Astrocyte (in vitro differentiated cells and primary cell): ENCODE measurements at regions not wholly inside any gene's neighbourhood (a gene's known extent, or its start where the extent isn't known, plus 50 kb on each side); places are given as distances from the start of the nearest gene placed in this dataset.

Experiments
- DNase-seq: peaks from one replicate; pipeline ENCODE4 v3.0.0-alpha.2; 2010; ENCODE audit warnings: low read depth
- FAIRE-seq: peaks from 2 replicates; lab custom pipeline; 2011; peaks lifted over from hg19 to GRCh38; lab: Jason Lieb, UNC
- H2AFZ ChIP-seq: 2 replicates; pipeline ENCODE4 v1.6.0; 2012; ENCODE audit warnings: low read depth, low read length, inconsistent platforms
- H3K27ac ChIP-seq: 2 replicates; pipeline ENCODE4 v1.5.1; 2011; ENCODE audit warnings: low read depth, low read length, inconsistent platforms
- H3K27me3 ChIP-seq: 2 replicates; pipeline ENCODE4 v1.6.0; 2011; ENCODE audit warnings: low read length, inconsistent platforms; ENCODE audit not compliant: insufficient read depth
- H3K36me3 ChIP-seq: 2 replicates; pipeline ENCODE4 v1.5.1; 2011; ENCODE audit warnings: low read length, inconsistent platforms; ENCODE audit not compliant: insufficient read depth
- H3K4me1 ChIP-seq: 2 replicates; pipeline ENCODE4 v1.5.1; 2011; ENCODE audit warnings: low read length, inconsistent platforms; ENCODE audit not compliant: insufficient read depth
- H3K4me2 ChIP-seq: 2 replicates; pipeline ENCODE4 v1.6.0; 2012; ENCODE audit warnings: low read length, inconsistent platforms
- H3K4me3 ChIP-seq: 2 replicates; pipeline ENCODE4 v1.5.1; 2011; ENCODE audit warnings: low read depth, mild to moderate bottlenecking, low read length, inconsistent platforms; ENCODE audit not compliant: insufficient read depth
- H3K79me2 ChIP-seq: 2 replicates; pipeline ENCODE4 v1.6.0; 2012; ENCODE audit warnings: mild to moderate bottlenecking, low read length, inconsistent platforms; ENCODE audit not compliant: insufficient read depth
- H3K9ac ChIP-seq: 2 replicates; pipeline ENCODE4 v1.6.0; 2012; ENCODE audit warnings: mild to moderate bottlenecking, low read length, inconsistent platforms
- H3K9me3 ChIP-seq: 2 replicates; pipeline ENCODE4 v1.5.1; 2012; ENCODE audit warnings: low read depth, mild to moderate bottlenecking, low read length, inconsistent platforms; ENCODE audit not compliant: insufficient read depth
- H4K20me1 ChIP-seq: 2 replicates; pipeline ENCODE4 v1.6.0; 2012; ENCODE audit warnings: low read length, inconsistent platforms; ENCODE audit not compliant: insufficient read depth
- H3K27ac Mint-ChIP-seq: one replicate; pipeline ENCODE4 v1.8.0; 2021; ENCODE audit warnings: mild to moderate bottlenecking, mixed read lengths; ENCODE audit not compliant: unreplicated experiment
- H3K27me3 Mint-ChIP-seq: one replicate; pipeline ENCODE4 v1.8.0; 2021; ENCODE audit warnings: low read depth, mixed read lengths; ENCODE audit not compliant: unreplicated experiment
- H3K36me3 Mint-ChIP-seq: one replicate; pipeline ENCODE4 v1.8.0; 2021; ENCODE audit warnings: low read depth, mixed read lengths; ENCODE audit not compliant: unreplicated experiment
- H3K4me1 Mint-ChIP-seq: one replicate; pipeline ENCODE4 v1.8.0; 2021; ENCODE audit warnings: low read depth, mixed read lengths; ENCODE audit not compliant: unreplicated experiment
- H3K4me3 Mint-ChIP-seq: one replicate; pipeline ENCODE4 v1.8.0; 2021; ENCODE audit warnings: mild to moderate bottlenecking, moderate library complexity, mixed read lengths; ENCODE audit not compliant: unreplicated experiment
- H3K9me3 Mint-ChIP-seq: one replicate; pipeline ENCODE4 v1.8.0; 2021; ENCODE audit warnings: mild to moderate bottlenecking, mixed read lengths; ENCODE audit not compliant: unreplicated experiment
- EZH2 ChIP-seq: IDR thresholded peaks from 2 replicates; pipeline ENCODE4 v1.6.1; 2012; ENCODE audit warnings: mild to moderate bottlenecking, low read length, inconsistent platforms; ENCODE audit not compliant: insufficient read depth
- TF ChIP-seq, protein P1 (sequence below): IDR thresholded peaks from 2 replicates; pipeline ENCODE4 v1.5.1; 2011; ENCODE audit warnings: low read depth, mild to moderate bottlenecking, inconsistent platforms, low read length, moderate library complexity; ENCODE audit not compliant: insufficient read depth

DNA sequence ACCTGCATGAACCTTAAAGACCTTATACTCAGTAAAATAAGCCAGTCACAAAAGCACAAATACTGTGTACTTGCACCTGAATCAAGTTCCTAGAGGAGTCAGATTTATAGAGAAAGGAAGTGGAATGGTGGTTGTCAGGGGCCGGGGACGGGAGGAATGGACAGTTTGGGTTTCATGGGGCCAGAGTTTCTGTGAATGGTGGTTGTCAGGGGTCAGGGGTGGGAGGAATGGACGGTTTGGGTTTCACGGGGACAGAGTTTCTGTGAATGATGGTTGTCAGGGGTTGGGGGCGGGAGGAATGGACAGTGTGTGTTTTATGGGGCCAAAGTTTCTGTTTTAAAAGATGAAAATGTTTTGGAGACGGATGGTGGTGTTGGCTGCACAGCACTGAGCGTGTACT, 260.0 kb upstream of the MKI67 start:
- Histone ChIP-seq H2AFZ (no peak overlapping the region), H3K9me3 (peaks cover 10% of the 10 kb centered on the region), H3K27me3 (no peaks in the 10 kb centered on the region), H3K4me2 (no peak overlapping the region), H3K79me2 (no peaks in the 10 kb centered on the region), H3K4me3 (no peak overlapping the region), H3K9ac (no peak overlapping the region), H3K27ac (no peak overlapping the region), H3K4me1 (no peaks in the 10 kb centered on the region), H3K36me3 (no peaks in the 10 kb centered on the region), H4K20me1 (no peaks in the 10 kb centered on the region)
- DNase-seq (no peak), FAIRE-seq (no peak)
- TF ChIP-seq, protein P1, sequence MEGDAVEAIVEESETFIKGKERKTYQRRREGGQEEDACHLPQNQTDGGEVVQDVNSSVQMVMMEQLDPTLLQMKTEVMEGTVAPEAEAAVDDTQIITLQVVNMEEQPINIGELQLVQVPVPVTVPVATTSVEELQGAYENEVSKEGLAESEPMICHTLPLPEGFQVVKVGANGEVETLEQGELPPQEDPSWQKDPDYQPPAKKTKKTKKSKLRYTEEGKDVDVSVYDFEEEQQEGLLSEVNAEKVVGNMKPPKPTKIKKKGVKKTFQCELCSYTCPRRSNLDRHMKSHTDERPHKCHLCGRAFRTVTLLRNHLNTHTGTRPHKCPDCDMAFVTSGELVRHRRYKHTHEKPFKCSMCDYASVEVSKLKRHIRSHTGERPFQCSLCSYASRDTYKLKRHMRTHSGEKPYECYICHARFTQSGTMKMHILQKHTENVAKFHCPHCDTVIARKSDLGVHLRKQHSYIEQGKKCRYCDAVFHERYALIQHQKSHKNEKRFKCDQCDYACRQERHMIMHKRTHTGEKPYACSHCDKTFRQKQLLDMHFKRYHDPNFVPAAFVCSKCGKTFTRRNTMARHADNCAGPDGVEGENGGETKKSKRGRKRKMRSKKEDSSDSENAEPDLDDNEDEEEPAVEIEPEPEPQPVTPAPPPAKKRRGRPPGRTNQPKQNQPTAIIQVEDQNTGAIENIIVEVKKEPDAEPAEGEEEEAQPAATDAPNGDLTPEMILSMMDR, result no peak
- TF ChIP-seq EZH2, result no peak
- Mint-ChIP-seq H3K4me1 (no peaks in the 10 kb centered on the region), H3K36me3 (no peaks in the 10 kb centered on the region), H3K4me3 (no peak overlapping the region), H3K27ac (no peak overlapping the region), H3K9me3 (peaks cover 2% of the 10 kb centered on the region), H3K27me3 (peaks cover 32% of the 10 kb centered on the region)

DNA sequence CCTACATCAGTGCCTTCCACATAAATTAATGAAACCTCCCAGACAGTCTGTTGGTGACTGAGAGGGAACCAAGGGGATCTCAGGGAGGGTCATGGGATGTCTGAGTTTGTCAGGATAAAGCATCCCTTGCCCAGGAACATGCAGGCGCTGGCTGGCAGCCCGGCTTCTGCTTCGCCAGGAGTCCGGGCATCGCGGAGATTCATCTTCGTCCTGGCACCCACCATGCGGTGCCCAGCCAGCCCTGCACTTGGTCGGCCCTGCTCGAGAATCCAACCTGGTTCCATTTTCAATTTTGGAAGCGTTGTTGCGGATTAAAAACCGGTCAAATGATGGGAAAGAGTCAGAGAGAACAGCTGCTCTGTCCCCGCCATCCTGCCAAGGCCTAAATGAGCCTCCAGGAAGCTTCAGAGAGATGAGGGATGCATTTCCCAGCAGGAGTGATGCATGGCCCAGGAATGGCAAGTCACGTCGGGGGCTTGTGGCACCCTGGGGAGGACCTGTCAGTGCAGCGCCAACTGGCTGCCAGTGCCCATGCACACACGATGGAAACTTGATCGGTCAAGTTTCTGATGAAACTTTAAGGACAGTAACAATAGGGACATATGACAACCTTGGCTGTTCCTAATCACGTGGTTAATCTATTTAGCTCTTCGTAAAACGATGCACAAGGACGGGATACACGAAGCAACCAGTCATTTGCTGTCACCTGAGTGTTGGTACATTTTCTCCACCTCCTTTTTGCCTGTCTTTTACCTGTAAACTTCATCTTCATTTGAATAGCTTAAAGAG, 260.8 kb upstream of the MKI67 start:
- Histone ChIP-seq H4K20me1 (no peaks in the 10 kb centered on the region), H3K4me3 (no peak overlapping the region), H3K79me2 (no peaks in the 10 kb centered on the region), H3K27ac (no peak overlapping the region), H3K9ac (no peak overlapping the region), H3K4me1 (no peaks in the 10 kb centered on the region), H3K9me3 (peaks cover 10% of the 10 kb centered on the region), H3K4me2 (no peak overlapping the region), H3K27me3 (no peaks in the 10 kb centered on the region), H3K36me3 (no peaks in the 10 kb centered on the region), H2AFZ (no peak overlapping the region)
- DNase-seq (no peak), FAIRE-seq (no peak)
- peaks cover 31% of the 10 kb centered on the region for H3K27me3 Mint-ChIP-seq
- H3K4me1 Mint-ChIP-seq, result no peaks in the 10 kb centered on the region
- no peak overlapping the region for H3K4me3 Mint-ChIP-seq
- no peaks in the 10 kb centered on the region for H3K36me3 Mint-ChIP-seq
- TF ChIP-seq, protein P1, result no peak
- TF ChIP-seq EZH2, result no peak
- H3K27ac Mint-ChIP-seq, result no peak overlapping the region
- peaks cover 2% of the 10 kb centered on the region for H3K9me3 Mint-ChIP-seq

DNA sequence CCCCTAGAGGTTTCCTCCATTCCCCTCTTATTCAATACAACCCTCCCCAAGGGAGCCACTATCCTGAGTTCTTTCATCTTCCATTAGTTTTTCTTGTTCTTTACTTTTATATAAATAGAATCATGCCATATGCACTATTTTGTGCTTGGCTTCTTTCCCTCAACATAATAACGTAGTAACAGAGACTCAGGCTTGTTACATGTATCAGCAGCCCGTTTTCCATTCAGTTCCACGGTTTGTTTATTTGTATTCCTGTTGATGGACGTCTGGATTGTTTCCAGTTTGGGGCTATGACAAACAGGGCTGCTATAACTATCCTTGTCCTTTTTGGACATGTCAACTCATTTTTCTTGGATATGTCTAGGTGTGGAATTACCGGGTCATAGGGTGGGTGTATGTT, 264.4 kb upstream of the MKI67 start:
- no peak overlapping the region for H3K4me3 ChIP-seq
- no peak overlapping the region for H3K9ac ChIP-seq
- H3K27me3 ChIP-seq, result no peaks in the 10 kb centered on the region
- no peaks in the 10 kb centered on the region for H3K36me3 ChIP-seq
- peaks cover 4% of the 10 kb centered on the region for H3K9me3 ChIP-seq
- no peak overlapping the region for H2AFZ ChIP-seq
- TF ChIP-seq EZH2, result no peak
- TF ChIP-seq, protein P1, result no peak
- DNase-seq (no peak), FAIRE-seq (no peak)
- no peak overlapping the region for H3K4me2 ChIP-seq
- no peaks in the 10 kb centered on the region for H3K4me1 ChIP-seq
- H3K79me2 ChIP-seq, result no peaks in the 10 kb centered on the region
- no peaks in the 10 kb centered on the region for H3K36me3 Mint-ChIP-seq
- H3K27me3 Mint-ChIP-seq, result peaks cover 14% of the 10 kb centered on the region
- no peak overlapping the region for H3K27ac Mint-ChIP-seq
- no peaks in the 10 kb centered on the region for H3K9me3 Mint-ChIP-seq
- no peak overlapping the region for H3K4me3 Mint-ChIP-seq
- H3K27ac ChIP-seq, result no peak overlapping the region
- no peaks in the 10 kb centered on the region for H4K20me1 ChIP-seq
- H3K4me1 Mint-ChIP-seq, result no peaks in the 10 kb centered on the region
